ENCODE measurements at regions not wholly inside any gene's neighbourhood (a gene's known extent, or its start where the extent isn't known, plus 50 kb on each side); places are given as distances from the start of the nearest gene placed in this dataset.

GRCh38 chr22:47250995-47251765 lies 488.7 kb downstream of the TBC1D22A start:
- no peak for DNase-seq (ENCODE audit: low read depth in 2 of 2)

DNA sequence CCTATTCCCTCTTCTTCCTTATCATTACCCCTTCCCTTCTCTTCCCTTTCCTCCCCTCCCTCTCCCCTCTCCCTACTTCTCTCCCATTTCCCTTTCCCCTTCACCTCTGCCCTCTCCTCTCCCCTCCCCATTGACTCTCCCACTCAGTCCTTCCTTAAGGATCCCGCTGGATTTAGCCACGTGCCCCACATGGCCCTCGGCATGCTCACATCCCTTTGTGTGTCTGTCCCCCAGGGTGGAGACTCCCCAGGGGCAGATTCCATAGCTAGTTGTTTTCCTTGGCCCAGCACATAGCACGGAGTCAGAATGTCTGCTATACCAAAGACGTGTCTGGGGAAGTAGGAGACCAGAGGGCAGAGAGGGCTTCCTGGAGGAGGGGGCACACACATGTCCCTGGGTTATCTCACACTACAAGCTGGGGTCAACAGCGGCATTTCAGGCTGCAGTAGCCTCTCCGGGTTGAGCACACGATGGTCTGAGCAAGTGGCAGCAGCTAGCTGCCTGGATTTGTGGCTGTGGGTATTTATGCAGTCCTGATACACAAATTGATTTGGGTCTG lies 487.0 kb downstream of the TBC1D22A start:
- no peak for DNase-seq (ENCODE audit: low read depth in 2 of 2)

- no peak for DNase-seq (ENCODE audit: low read depth in 2 of 2)
These were observed 486.5 kb downstream of the TBC1D22A start for GRCh38 chr22:47248925-47249324.

GRCh38 chr22:47247579-47248240 lies 485.3 kb downstream of the TBC1D22A start:
- DNase-seq (ENCODE audit: low read depth in 2 of 2), result no peak

DNA sequence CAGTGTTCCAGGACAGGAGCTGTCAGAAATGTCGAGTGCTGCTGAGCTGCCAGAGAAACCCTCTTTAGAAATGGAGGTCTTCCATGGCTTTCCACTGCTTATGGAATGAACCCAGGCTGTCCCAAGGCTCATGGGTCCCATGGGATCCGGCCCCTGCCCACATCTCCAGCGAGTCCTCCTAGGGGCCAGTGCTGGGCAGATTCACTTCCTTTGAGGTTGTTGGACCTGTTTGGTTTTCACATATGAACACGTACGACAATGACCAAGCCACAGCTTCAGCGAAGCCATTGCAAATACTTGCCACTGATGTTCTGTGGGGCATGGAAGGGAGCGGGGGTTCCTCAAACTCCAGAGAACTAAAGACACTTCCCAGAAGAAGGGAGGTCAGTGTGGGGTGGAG lies 483.3 kb downstream of the TBC1D22A start:
- no peak for DNase-seq (ENCODE audit: low read depth in 2 of 2)

DNA sequence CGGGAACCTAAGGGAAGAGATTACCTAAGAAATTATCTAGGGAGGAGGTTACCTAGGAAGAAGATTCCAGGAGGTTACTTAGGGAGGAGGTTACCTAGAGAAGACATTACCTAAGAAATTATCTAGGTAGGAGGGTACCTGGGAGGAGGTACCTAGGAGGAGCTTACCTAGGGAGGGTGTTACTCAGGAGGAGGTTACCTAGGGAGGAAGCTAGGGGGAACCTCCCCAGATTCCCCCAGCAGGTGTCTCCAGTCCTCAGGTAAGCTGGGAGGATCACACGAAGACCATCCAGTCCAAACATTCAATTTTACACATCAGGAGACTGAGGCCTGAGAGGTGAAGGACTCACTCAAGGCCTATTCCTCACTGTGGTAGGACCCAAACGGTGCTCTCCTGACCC lies 482.8 kb downstream of the TBC1D22A start:
- no peak for DNase-seq (ENCODE audit: low read depth in 2 of 2)

- DNase-seq (ENCODE audit: low read depth in 2 of 2), result no peak
These were observed 477.7 kb downstream of the TBC1D22A start for GRCh38 chr22:47240116-47240515.

DNA sequence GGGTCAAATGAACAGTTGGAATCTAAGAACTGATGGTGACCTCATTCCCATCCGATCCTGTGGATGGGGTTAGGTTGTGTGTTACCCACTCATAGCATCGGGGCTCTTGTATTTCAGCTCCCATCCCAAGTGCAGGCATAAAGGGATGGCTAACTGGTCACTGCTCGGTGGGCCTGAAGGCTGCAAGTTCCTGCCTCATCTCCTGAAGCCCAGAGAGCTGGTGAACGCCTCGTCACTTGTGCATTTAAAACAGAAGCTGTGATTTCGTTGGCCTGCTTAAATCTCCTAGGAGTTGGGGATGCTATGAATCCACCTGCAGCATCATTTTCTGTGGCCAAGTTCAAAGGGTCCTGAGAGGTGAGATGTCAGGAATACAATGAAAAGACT lies 477.0 kb downstream of the TBC1D22A start:
- DNase-seq (ENCODE audit: low read depth in 2 of 2), result no peak

GRCh38 chr22:47238690-47239473 lies 476.4 kb downstream of the TBC1D22A start:
- no peak for DNase-seq (ENCODE audit: low read depth in 2 of 2)

- no peak for DNase-seq (ENCODE audit: low read depth in 2 of 2)
These were observed 475.5 kb downstream of the TBC1D22A start for GRCh38 chr22:47237890-47238480.

- DNase-seq (ENCODE audit: low read depth in 2 of 2), result no peak
These were observed 474.3 kb downstream of the TBC1D22A start for GRCh38 chr22:47236718-47237117.

GRCh38 chr22:47236161-47236560 lies 473.7 kb downstream of the TBC1D22A start:
- no peak for DNase-seq (ENCODE audit: low read depth in 2 of 2)

DNA sequence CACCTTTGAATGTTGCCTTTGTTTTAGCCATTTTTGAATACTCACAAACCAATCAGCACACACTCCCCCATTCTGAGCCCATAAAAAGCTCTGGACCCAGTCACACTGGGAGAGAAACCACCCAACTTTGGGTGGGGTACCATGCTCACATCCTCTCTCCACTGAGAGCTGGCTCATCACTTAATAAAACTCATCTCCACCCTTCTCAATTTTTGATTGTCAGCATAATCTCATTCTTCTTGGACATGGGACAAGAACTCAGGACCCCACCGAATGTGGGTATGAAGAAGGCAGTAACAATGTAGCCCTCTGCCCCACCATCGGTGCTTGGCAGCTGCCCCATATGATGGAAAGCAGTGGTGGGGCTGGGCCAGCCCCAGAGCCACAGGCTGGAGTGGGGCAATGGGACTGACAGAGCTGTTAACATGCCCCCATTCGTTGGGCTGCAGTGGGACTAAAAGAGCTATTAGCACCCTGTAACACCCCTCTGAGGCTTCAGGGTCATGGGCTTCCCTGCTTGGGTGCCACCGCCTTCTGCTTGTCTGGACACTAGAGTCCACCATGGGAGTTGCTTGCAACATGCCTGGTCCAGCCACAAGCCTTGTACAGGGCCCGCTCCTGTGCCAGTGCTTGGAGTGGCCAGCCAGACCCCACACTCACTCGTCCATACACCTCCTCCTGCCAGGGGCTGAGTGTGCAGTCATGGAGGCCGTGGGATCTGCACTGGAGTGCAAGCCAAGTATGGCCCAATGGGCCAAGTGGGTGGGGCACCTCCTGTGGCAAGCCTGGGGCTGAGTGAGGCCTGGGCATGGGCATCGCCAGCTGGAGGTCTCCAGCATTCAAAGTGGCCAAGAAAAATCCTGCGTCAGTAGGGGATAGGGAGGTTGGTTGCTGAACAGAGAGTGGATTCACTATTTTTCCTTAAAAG lies 471.1 kb downstream of the TBC1D22A start:
- no peak for DNase-seq (ENCODE audit: low read depth in 2 of 2)

DNA sequence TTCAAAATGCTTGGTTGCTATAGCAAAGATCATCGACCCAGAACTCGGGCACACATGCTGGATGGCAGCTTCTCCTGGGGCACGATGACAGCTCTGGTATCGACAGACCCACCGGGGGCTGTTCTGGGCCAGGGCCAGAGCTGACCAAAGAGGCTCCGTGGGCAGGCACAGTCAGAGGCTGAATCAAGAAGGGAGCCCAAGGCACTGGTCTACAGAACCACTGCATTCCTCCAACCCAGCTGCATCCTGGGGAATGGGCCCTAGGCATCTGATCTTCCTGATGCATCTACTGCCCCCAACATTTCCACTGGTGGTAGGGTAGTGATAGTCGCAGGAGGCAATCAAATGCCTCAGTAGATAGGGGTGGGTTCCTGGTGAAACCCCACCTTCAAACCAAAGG lies 470.3 kb downstream of the TBC1D22A start:
- DNase-seq (ENCODE audit: low read depth in 2 of 2), result no peak

GRCh38 chr22:47232197-47232596 lies 469.7 kb downstream of the TBC1D22A start:
- DNase-seq (ENCODE audit: low read depth in 2 of 2), result no peak

DNA sequence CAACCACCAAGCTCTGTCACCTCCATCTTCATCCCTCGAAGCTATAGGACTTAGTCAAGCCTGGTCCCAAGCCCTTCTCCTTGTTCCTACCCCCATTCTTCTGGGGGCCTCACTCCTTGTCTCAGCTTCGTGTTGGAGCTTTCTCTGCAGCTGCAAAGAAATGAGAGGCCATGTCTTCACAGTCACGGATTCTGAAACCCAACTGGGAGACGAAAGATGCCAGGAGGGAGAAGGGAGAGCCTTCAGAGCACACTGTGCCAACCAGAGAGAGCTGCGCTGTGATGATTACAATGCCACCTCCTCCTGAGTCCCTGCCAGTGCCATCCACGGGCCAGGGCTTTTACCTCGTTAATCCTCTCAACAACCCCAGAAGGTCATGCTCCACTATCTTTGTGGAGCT lies 469.3 kb downstream of the TBC1D22A start:
- no peak for DNase-seq (ENCODE audit: low read depth in 2 of 2)

- no peak for DNase-seq (ENCODE audit: low read depth in 2 of 2)
These were observed 468.3 kb downstream of the TBC1D22A start for GRCh38 chr22:47230741-47231140.

DNA sequence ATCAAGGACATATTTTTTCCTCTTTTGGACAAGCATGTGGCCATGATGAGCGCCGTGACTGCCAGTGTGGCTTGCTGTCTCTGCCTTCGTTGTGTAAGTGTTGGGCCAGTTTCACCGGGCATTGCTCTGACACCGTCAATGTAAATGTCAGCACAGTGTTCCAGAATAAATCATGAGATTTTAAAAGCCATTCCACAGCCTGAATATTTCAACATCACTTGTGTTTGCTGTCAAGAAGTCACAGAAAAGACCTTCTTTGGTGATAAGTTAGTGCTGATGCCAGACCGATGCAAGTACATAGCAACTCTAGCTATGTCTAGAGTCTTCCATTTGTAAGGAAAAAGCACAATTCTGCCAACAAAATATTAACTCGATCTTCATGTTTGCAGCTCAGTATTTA lies 467.8 kb downstream of the TBC1D22A start:
- no peak for DNase-seq (ENCODE audit: low read depth in 2 of 2)

DNA sequence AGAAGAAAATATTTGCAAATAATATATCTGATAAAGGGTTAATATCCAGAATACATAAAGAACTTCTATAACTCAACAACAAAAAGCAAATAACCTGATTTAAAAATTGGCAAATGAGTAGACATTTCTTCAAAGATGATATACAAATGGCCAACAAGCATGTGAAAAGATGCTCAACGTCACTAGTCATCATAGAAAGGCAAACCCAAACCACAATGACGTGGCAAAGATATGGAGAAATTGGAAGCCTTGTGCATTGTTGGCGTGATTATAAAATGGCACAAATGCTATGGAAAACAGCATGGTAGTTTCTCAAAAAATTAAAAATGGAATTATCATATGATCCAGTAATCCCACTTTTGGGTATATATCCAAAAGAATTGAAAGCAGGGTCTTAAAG lies 466.3 kb downstream of the TBC1D22A start:
- no peak for DNase-seq (ENCODE audit: low read depth in 2 of 2)

DNA sequence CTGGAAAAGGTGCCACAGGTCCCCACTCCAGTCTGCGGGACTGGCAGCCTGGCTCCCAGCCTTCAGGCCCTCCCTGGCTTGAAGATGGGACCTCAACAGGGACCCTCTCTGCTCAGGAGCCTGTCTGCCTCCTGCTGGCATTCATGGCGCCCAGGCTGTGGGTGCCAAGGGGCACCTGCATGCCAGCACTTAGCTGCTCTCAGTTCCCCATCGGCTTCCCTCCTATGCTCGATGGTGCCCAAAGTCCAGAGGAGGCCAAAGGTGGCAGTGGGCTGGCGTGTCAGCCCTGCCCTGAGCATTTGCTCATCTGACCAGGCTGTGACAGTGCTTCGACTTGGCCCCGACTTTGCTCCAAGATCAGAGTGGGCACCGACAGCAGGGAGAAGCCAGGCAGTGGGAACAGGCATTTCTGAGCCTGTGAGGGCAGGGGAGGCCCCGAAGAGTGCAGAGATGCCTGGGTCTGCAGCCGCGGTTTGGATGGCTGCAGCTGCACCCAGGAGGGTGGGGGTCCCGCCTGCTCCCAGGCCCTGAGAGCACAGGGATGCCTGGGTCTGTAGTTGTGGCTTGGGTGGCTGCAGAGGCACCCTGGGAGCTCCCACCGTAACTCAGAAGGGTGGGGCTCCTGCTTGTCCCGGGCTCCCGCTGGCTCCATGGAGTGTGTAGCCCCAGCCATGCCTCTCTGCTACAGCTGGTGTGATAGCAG lies 463.6 kb downstream of the TBC1D22A start:
- no peak for DNase-seq (ENCODE audit: low read depth in 2 of 2)

Measured in dermis microvascular lymphatic vessel endothelial cell (primary cell).